Stimulated activated naive CD8-positive, alpha-beta T cell treated with anti-CD3 and anti-CD28 coated beads, Interleukin-15, amount 100 ng/mL, for 72 hours (primary cell): ENCODE measurements at regions not wholly inside any gene's neighbourhood (a gene's known extent, or its start where the extent isn't known, plus 50 kb on each side); places are given as distances from the start of the nearest gene placed in this dataset.
"Not testable (repeated sequence)": the region's sequence is repeated elsewhere in the genome, so short reads cannot be mapped to it uniquely, and the experiment has no call there.

ENCODE experiments used
- ATAC-seq: fragments of 150-1000 bp; cut with Tn5 transposase; 2 replicates; pipeline ENCODE4 v1.10.0; 2021; ENCODE audit warnings: mild to moderate bottlenecking, moderate library complexity
- DNase-seq, 2 donors: peaks; one replicate each; pipeline ENCODE4 v3.0.0; 2021 to 2022
- H3K27ac Mint-ChIP-seq, 2 donors: one replicate each; pipeline ENCODE4 v1.8.0; 2022; ENCODE audit warnings: mild to moderate bottlenecking in 2 of 2, mixed read lengths in 2 of 2, moderate library complexity in 2 of 2
- H3K27me3 Mint-ChIP-seq: one replicate; pipeline ENCODE4 v1.8.0; 2022; ENCODE audit warnings: mixed read lengths
- H3K4me1 Mint-ChIP-seq: one replicate; pipeline ENCODE4 v1.8.0; 2022; ENCODE audit warnings: mild to moderate bottlenecking, mixed read lengths
- H3K4me3 Mint-ChIP-seq, 2 donors: one replicate each; pipeline ENCODE4 v1.8.0; 2022; ENCODE audit warnings: mild to moderate bottlenecking in 2 of 2, mixed read lengths in 2 of 2, moderate library complexity in 1 of 2
- H3K9me3 Mint-ChIP-seq, 2 donors: one replicate each; pipeline ENCODE4 v1.8.0; 2022; ENCODE audit warnings: mixed read lengths in 2 of 2

GRCh38 chr2:129801575-129801974, 177.9 kb upstream of the RAB6C start:
- ATAC-seq = no peak
- no peaks in the 10 kb centered on the region for H3K4me1 Mint-ChIP-seq
- no peak overlapping the region for H3K4me3 Mint-ChIP-seq
- H3K27ac Mint-ChIP-seq = no peak overlapping the region
- H3K9me3 Mint-ChIP-seq = no peaks in the 10 kb centered on the region
- H3K27me3 Mint-ChIP-seq = peaks cover 10% of the 10 kb centered on the region
- no peak for DNase-seq

- no peaks in the 10 kb centered on the region for H3K9me3 Mint-ChIP-seq
- DNase-seq (no peak), ATAC-seq (no peak)
- H3K27me3 Mint-ChIP-seq = peaks cover 10% of the 10 kb centered on the region
- no peak overlapping the region for H3K4me3 Mint-ChIP-seq
- H3K4me1 Mint-ChIP-seq = no peaks in the 10 kb centered on the region
- no peak overlapping the region for H3K27ac Mint-ChIP-seq
These were observed 177.2 kb upstream of the RAB6C start for GRCh38 chr2:129802290-129802689.

DNA sequence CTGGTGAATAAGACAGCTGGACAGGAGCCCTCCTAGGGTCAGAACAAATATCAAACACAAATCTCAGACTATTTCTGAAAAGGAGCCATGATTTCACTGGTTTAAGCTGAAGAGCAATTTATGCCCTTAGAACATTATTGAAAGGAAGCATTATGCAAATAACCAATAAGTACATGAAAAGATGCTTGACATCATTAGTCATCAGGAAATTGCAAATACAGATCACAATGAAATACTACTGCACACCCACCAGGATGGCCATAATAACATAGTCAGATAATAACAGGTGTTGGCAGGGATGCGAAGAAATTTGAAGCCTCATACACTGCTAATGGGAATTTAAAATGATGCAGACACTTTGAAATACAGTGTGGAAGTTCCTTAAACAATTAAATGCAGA, 176.4 kb upstream of the RAB6C start:
- Mint-ChIP-seq H3K27ac (no peak overlapping the region), H3K27me3 (peaks cover 10% of the 10 kb centered on the region), H3K4me1 (no peaks in the 10 kb centered on the region), H3K9me3 (no peaks in the 10 kb centered on the region), H3K4me3 (no peak overlapping the region)
- DNase-seq (no peak), ATAC-seq (no peak)

- DNase-seq = no peak
- Mint-ChIP-seq H3K4me1 (no peaks in the 10 kb centered on the region), H3K27me3 (peaks cover 10% of the 10 kb centered on the region), H3K9me3 (no peaks in the 10 kb centered on the region), H3K27ac (peak overlapping the region in 1 of 2 donors; percentile 40), H3K4me3 (no peak overlapping the region)
- no peak for ATAC-seq
These were observed 175.6 kb upstream of the RAB6C start for GRCh38 chr2:129803871-129804270.

DNA sequence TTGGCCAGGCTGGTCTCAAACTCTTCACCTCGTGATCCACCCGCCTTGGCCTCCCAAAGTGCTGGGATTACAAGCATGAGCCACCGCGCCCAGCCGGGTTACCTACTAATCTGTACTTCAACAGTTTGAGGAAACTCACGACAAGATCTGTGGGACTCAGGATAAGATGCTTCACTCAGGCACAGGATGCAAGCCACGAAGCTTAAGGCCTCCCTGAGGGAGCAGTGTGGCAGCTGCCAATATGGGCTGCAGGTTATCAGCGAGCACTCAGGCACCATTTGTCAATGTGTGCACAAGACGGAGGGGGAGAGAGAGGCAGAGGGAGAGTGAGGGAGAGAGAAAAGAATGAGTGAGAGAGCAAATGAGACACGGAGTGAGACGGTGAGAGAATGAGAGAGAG, 173.6 kb upstream of the RAB6C start:
- Mint-ChIP-seq H3K27me3 (peaks cover 20% of the 10 kb centered on the region), H3K27ac (no peak overlapping the region), H3K4me3 (no peak overlapping the region), H3K9me3 (no peaks in the 10 kb centered on the region), H3K4me1 (no peaks in the 10 kb centered on the region)
- ATAC-seq (no peak), DNase-seq (no peak)

- Mint-ChIP-seq H3K9me3 (no peaks in the 10 kb centered on the region), H3K27ac (no peak overlapping the region), H3K27me3 (peaks cover 20% of the 10 kb centered on the region), H3K4me1 (no peaks in the 10 kb centered on the region), H3K4me3 (no peak overlapping the region)
- ATAC-seq = no peak
- DNase-seq = no peak
These were observed 173.1 kb upstream of the RAB6C start for GRCh38 chr2:129806317-129806716.

GRCh38 chr2:129806990-129807389, 172.5 kb upstream of the RAB6C start:
- Mint-ChIP-seq H3K4me1 (peaks cover under 1% of the 10 kb centered on the region), H3K9me3 (no peaks in the 10 kb centered on the region), H3K27ac (no peak overlapping the region), H3K27me3 (peaks cover 20% of the 10 kb centered on the region), H3K4me3 (no peak overlapping the region)
- ATAC-seq (no peak), DNase-seq (no peak)

DNA sequence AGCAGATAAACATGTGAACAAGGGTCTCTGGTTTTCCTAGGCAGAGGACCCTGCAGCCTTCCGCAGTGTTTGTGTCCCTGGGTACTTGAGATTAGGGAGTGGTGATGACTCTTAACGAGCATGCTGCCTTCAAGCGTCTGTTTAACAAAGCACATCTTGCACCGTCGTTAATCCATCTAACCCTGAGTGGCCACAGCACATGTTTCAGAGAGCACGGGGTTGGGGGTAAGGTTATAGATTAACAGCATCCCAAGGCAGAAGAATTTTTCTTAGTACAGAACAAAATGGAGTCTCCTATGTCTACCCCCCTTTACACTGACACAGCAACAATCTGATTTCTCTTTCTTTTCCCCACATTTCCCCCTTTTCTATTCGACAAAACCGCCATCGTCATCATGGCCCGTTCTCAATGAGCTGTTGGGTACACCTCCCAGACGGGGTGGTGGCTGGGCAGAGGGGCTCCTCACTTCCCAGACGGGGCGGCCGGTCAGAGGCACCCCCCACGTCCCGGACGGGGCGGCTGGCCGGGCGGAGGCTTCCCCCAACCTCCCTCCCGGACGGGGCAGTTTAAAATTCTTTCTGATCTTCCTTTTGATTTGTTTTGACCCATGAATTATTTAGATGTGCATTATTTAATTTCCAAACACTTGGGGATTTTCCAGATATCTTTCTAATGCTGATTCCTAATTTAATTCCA, 171.7 kb upstream of the RAB6C start:
- peaks cover 20% of the 10 kb centered on the region for H3K27me3 Mint-ChIP-seq
- DNase-seq, ATAC-seq, H3K27ac Mint-ChIP-seq, H3K4me3 Mint-ChIP-seq, H3K9me3 Mint-ChIP-seq, H3K4me1 Mint-ChIP-seq: not testable (repeated sequence)

DNA sequence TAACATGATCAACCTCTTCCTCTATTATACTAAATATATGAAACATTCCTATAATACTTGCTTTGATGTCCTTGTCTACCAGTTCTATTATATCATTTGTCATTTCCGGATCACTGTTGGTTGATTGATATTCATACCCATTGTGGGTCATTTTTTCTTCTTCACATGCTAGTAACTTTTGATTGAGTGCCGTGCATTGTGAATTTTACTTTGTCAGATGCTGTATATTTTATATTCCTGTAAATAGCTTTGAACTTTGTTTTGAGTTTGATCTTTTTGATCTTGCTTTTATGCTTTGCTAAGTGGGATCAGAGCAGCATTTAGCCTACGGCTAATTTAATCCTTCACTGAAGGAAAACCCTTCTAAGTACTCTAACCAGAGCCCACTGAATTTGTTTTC, 168.9 kb upstream of the RAB6C start:
- DNase-seq (no peak), ATAC-seq (no peak)
- peaks cover 12 to 27% of the 10 kb centered on the region in 2 donors for H3K9me3 Mint-ChIP-seq
- no peak overlapping the region for H3K27ac Mint-ChIP-seq
- H3K4me1 Mint-ChIP-seq = peaks cover 13% of the 10 kb centered on the region
- peaks cover 46% of the 10 kb centered on the region for H3K27me3 Mint-ChIP-seq
- no peak overlapping the region for H3K4me3 Mint-ChIP-seq

DNA sequence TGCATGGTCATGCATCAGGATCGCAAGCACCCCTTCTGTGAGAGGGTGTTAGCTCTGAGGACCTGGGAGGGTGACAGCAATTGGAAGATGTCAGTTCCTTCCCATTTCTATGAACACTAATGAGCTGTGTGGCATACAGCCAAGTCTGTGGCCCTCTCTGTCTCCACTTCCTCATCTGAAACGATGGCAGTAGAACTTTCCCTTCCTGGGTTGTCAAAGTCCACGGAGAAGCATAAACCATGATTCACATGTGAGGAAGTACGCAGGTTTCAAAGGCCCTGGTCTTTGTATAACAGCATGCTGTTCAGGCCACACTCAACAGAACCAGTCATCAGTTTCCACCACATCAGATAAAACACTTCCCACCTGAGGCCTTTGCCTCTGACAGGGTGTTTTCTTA, 167.4 kb upstream of the RAB6C start:
- H3K27ac Mint-ChIP-seq = no peak overlapping the region
- H3K27me3 Mint-ChIP-seq = peaks cover 47% of the 10 kb centered on the region
- peaks cover 13% of the 10 kb centered on the region for H3K4me1 Mint-ChIP-seq
- ATAC-seq (peak; percentile 93), DNase-seq (peak; percentile 5 to 19)
- H3K4me3 Mint-ChIP-seq = no peak overlapping the region
- H3K9me3 Mint-ChIP-seq = peaks cover 17 to 35% of the 10 kb centered on the region in 2 donors

GRCh38 chr2:129812654-129813053, 166.8 kb upstream of the RAB6C start:
- Mint-ChIP-seq H3K27me3 (peaks cover 47% of the 10 kb centered on the region), H3K9me3 (peaks cover 17 to 35% of the 10 kb centered on the region in 2 donors), H3K4me1 (peaks cover 13% of the 10 kb centered on the region), H3K27ac (peak overlapping the region in 1 of 2 donors; percentile 43), H3K4me3 (peak overlapping the region in 1 of 2 donors; percentile 3)
- ATAC-seq (no peak), DNase-seq (no peak)

DNA sequence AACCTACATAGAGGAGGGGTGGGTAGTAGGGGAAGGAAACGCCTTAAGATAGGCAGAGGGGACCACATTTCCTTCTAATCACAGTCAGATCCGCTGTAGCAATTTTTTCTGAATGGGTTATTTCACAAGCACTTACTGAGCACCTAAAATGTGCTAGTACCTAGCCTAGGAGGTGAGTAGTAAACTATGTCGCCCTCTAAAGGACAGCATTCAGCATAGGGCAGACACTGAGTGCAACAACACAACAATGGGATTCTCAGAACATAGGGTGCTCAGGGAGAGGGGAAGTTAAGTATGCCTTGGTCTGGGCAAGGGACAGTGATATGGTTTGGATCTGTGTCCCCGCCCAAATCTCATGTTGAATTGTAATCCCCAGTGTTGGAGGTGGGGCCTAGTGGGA, 166.1 kb upstream of the RAB6C start:
- Mint-ChIP-seq H3K27ac (peak overlapping the region in 1 of 2 donors; percentile 43), H3K27me3 (peaks cover 47% of the 10 kb centered on the region), H3K9me3 (peaks cover 17 to 35% of the 10 kb centered on the region in 2 donors), H3K4me3 (no peak overlapping the region), H3K4me1 (peaks cover 13% of the 10 kb centered on the region)
- ATAC-seq = no peak
- DNase-seq = no peak

- DNase-seq (no peak), ATAC-seq (no peak)
- H3K4me3 Mint-ChIP-seq = no peak overlapping the region
- H3K9me3 Mint-ChIP-seq = peaks cover 17 to 35% of the 10 kb centered on the region in 2 donors
- peaks cover 13% of the 10 kb centered on the region for H3K4me1 Mint-ChIP-seq
- no peak overlapping the region for H3K27ac Mint-ChIP-seq
- H3K27me3 Mint-ChIP-seq = peaks cover 27% of the 10 kb centered on the region
These were observed 162.5 kb upstream of the RAB6C start for GRCh38 chr2:129816813-129817574.

GRCh38 chr2:129819855-129820254, 159.6 kb upstream of the RAB6C start:
- Mint-ChIP-seq H3K27me3 (peaks cover 8% of the 10 kb centered on the region), H3K9me3 (peaks cover 8 to 14% of the 10 kb centered on the region in 2 donors), H3K27ac (no peak overlapping the region), H3K4me3 (no peak overlapping the region), H3K4me1 (no peaks in the 10 kb centered on the region)
- ATAC-seq (peak; percentile 42), DNase-seq (no peak)

DNA sequence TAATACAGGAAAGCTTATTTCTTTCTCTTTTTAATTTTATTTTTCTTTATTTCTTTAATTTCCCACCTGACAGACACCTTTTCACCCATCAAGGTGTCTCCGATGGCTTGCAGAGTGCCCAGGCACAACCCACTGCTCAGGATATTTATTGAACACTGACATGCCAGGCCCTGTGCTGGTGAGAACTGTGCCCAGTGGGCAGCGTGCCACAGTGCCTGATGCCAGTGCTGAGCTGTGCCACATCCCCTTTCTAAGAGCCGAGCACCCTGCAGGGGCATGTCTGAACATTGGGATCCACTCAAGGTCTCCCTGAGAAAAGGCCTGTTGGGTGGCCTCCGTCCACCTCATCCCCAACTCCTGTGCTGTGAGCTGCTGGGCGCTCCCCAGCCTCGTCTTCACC, 158.6 kb upstream of the RAB6C start:
- H3K4me3 Mint-ChIP-seq = no peak overlapping the region
- H3K27ac Mint-ChIP-seq = no peak overlapping the region
- H3K4me1 Mint-ChIP-seq = no peaks in the 10 kb centered on the region

GRCh38 chr2:129821445-129821844, 158.0 kb upstream of the RAB6C start:
- Mint-ChIP-seq H3K4me3 (no peak overlapping the region), H3K27me3 (no peaks in the 10 kb centered on the region), H3K27ac (no peak overlapping the region), H3K4me1 (no peaks in the 10 kb centered on the region), H3K9me3 (no peaks in the 10 kb centered on the region)
- ATAC-seq (no peak), DNase-seq (no peak)

More for the DNA sequence above, 158.6 kb upstream of the RAB6C start:
- H3K9me3 Mint-ChIP-seq = peaks cover under 1 to 4% of the 10 kb centered on the region in 2 donors
- ATAC-seq = no peak
- DNase-seq = no peak
- no peaks in the 10 kb centered on the region for H3K27me3 Mint-ChIP-seq
